ENCODE measurements at regions not wholly inside any gene's neighbourhood (a gene's known extent, or its start where the extent isn't known, plus 50 kb on each side); places are given as distances from the start of the nearest gene placed in this dataset.

- TF ChIP-seq, protein P1, sequence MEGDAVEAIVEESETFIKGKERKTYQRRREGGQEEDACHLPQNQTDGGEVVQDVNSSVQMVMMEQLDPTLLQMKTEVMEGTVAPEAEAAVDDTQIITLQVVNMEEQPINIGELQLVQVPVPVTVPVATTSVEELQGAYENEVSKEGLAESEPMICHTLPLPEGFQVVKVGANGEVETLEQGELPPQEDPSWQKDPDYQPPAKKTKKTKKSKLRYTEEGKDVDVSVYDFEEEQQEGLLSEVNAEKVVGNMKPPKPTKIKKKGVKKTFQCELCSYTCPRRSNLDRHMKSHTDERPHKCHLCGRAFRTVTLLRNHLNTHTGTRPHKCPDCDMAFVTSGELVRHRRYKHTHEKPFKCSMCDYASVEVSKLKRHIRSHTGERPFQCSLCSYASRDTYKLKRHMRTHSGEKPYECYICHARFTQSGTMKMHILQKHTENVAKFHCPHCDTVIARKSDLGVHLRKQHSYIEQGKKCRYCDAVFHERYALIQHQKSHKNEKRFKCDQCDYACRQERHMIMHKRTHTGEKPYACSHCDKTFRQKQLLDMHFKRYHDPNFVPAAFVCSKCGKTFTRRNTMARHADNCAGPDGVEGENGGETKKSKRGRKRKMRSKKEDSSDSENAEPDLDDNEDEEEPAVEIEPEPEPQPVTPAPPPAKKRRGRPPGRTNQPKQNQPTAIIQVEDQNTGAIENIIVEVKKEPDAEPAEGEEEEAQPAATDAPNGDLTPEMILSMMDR (conservative IDR thresholded peaks at IDR 0.05), result no peak
- TF ChIP-seq ZFX (IDR thresholded peaks at IDR 0.05), result no peak
Measured at GRCh38 chr5:124580925-124581737, 165.3 kb downstream of the ZNF608 start.
